GM19035 (cell line): ENCODE measurements at regions not wholly inside any gene's neighbourhood (a gene's known extent, or its start where the extent isn't known, plus 50 kb on each side); places are given as distances from the start of the nearest gene placed in this dataset.

Experiments
- ATAC-seq: cut with Tn5 transposase; IDR thresholded peaks from one replicate; pipeline ENCODE4 v1.9.1; 2021; ENCODE audit not compliant: unreplicated experiment

DNA sequence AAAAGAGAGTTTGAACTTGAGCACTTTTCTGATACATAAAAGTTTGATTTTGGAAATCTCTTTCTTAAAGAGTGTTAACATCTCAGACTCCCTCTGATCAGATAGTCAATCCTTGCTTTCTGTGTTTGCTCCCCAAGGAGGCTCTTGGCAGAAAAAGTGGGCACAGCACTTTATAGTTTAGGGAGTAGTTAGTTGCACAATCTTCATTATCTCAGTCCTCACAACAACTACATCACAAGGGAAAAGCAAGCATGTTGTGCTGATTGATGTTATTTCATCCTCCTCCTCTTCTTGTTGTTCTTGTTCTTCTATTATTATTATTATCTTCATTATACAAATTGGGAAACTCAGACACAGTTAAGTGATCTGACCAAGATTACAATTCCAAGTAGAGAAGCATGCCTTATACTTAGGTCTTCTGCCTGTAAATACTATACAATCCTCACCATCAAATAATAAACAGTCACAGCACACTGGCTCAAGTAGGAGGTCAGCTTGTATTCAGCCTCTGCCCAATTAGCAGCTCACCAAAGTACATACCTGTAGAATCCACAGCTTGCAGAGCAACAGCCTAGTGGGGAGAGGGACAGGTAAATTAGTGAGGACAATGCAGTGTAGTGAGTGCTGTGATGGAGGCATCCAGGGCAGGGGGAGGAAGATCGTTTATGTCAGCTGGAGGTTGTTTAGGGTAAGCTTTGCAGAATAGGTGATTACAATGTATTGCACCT, 304.1 kb upstream of the MME start:
- ATAC-seq = no peak

DNA sequence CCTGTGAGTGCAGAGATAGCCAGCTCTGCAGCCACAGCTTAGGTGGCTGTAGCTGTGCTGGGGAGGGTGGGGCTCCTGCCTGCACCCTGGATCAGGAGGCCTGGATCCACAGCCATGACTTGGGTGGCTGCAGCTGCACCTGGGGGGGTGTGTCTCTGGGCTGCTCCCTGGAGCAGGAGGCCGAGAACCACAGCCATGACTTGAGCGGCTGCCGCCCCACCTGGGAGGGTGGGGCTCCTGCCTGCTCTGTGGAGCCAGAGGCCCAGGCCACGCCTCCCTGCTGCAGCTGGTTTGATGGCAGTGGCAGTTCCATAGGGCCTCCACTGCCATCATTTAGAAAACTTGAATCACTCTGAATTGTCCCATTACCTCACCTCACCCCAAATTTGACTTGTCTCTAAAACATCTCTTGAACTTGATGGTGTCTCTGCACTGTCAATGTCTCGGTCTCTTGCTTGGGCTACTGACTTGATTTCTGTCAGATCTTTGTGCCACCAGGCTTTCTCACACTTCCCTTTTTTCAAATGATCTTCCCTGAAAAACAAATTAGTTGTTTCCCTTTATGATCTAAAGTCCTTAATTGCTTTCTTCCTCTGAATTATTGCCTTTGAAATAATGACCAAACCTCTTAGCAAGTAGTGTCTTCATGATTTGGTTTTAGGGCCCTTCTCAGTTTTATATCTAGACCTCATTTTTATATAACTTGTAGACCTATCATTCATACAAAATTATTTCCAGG, 313.2 kb upstream of the MME start:
- ATAC-seq = no peak

GRCh38 chr3:154764856-154765640, 315.1 kb upstream of the MME start:
- no peak for ATAC-seq

DNA sequence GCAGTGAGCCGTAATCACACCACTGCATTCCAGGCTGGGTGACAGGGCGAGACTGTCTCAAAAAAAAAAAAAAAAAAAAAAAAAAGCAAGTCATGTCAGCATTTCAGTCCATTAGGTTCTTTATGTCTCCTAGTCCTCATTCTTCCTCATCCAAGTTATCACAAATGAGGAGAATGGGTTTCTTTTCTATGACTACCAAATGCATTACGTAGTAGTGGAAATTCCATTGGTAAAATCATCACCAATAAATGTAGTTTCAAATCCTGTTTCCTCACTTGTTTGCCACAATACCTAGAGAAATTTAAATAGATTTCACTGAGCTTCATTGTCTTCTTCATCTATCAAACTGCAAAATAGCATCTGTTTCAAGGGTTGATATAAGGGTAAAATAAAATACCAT, 317.6 kb upstream of the MME start:
- no peak for ATAC-seq

DNA sequence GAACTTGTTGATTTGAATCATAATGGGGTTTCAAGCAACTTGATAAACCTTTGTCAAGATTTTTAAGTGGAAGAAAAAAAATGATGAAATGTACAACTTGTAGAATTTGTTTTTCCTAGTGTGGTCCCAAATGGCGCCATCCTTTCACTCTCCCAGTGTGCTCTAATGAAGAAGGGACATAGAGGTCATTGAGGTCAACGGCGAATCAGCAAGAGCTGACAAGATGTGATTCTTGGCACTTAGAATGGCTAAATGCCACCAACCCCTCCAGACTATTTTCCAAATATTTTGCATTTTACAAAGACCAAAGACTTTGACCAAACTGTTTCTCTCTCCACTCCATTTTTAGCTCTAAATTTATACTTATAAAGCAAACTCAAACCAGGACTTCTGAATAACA, 320.2 kb upstream of the MME start:
- ATAC-seq = no peak

- no peak for ATAC-seq
Measured at GRCh38 chr3:154758109-154758868, 321.8 kb upstream of the MME start.

DNA sequence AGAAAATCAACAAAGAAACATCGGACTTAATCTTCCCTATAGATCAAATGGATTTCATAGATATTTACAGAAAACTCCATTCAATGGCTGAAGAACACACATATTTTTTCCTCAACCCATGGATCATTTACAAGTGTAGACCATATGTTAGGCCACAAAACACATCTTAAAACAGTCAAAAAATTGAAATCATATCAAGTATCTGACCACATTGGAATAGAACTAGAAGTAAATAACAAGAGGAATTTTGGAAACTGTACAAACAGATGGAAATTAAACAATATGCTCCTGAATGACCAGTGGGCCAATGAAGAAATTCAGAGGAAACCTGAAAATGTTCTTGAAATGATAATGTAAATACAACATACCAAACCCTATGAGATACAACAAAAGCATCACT, 323.1 kb upstream of the GPR149 start:
- ATAC-seq = no peak

- no peak for ATAC-seq
Measured at GRCh38 chr3:154749514-154749913, 319.5 kb upstream of the GPR149 start.

DNA sequence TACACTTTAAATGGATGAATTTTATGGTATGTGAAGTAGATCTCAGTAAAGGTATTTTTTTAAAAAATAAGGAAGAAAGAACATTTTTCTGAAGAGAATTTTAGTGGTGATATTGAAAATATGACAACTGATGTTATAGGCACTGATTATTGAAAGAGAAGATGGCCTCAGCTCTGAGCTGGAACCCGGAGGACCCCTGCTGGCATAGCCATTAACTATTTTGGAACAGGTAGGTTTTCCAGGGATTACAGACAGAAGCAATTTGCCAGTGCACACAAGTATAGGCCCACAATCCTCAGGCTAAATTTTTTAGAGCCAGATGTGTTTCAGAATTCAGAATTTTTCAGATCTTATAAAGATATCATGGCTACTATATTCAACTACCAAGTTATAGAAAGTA, 315.9 kb upstream of the GPR149 start:
- ATAC-seq = no peak

DNA sequence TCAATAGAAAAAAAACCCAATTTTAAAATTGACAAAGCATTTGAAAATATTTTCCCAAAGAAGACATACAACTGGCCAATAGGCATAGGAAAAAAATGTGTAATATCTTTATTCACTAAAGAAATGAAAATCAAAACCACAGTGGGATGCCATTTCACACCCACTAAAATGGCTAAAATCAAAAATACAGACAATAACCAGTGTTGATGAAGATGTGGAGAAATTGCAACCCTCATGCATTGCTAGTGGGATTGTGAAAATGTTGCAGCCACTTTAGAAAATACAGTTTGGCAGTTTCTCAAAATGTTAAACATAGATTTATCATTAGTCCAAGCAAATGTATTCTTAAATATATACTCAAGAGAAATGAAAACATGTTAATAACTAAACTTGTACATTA, 315.1 kb upstream of the GPR149 start:
- ATAC-seq = no peak

GRCh38 chr3:154743418-154743817, 313.4 kb upstream of the GPR149 start:
- ATAC-seq = no peak

- ATAC-seq = no peak
Measured at GRCh38 chr3:154734468-154734867, 304.5 kb upstream of the GPR149 start.

DNA sequence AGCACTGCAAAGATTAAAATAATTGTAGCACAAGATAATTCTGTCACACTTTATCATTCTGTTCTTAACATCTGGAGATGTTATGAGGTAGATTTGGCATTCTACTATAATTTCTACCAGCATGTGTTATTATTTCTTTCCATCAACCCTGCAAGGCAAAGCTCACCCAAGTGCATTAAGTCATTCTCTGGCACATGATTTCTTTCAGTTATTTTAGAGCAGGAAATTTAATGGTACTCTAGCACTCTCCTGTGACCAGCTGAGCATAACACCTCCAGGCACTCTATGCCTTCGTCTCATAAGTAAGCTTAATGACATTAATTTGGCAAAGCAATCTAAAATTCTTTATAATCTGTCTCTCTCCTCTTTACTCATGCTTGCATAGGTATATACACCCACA, 300.2 kb upstream of the GPR149 start:
- no peak for ATAC-seq

- no peak for ATAC-seq
Measured at GRCh38 chr3:154729741-154730140, 299.8 kb upstream of the GPR149 start.

- ATAC-seq = no peak
Measured at GRCh38 chr3:154728285-154728684, 298.3 kb upstream of the GPR149 start.

DNA sequence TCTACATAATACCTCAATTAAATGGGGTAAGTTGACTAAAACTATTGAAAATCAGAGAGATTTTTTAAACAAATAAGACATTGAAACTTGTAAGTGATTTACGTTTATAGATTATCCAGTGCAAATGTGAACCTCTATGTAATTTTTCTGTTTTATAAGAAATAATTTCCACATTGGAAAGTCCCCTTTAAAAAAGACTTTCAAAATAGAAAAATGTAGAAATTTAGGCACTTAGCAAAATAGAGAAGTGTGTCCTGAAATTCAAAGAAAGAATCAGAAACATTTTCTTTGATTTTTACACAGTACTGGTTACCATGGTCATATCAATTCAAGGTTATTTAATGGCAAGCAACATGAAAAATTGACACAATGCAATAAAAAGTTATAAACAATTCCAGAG, 290.9 kb upstream of the GPR149 start:
- ATAC-seq = no peak

GRCh38 chr3:154718053-154718452, 288.1 kb upstream of the GPR149 start:
- ATAC-seq = no peak

GRCh38 chr3:154716170-154716569, 286.2 kb upstream of the GPR149 start:
- no peak for ATAC-seq

GRCh38 chr3:154708554-154708953, 278.6 kb upstream of the GPR149 start:
- ATAC-seq = no peak

DNA sequence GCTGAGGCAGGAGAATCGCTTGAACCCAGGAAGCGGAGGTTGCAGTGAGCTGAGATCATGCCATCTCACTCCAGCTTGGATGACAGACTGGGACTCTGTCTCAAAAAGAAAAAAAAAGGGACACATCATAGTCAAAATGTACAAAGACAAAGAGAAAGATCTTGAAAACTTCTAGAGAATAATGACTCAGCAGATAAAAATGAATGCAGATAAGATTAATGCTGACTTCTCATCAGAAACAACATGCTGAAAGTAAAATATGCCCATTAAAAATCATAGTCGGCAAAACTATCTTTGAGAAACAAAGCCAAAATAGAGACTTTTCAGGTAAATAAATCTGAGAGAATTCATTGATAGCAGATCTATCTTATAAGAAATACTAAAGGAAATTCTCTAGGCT, 271.1 kb upstream of the GPR149 start:
- ATAC-seq = no peak

- no peak for ATAC-seq
Measured at GRCh38 chr3:154690413-154690812, 260.4 kb upstream of the GPR149 start.
